Activated CD8-positive, alpha-beta memory T cell treated with anti-CD3 and anti-CD28 coated beads for 36 hours (primary cell): ENCODE measurements at regions not wholly inside any gene's neighbourhood (a gene's known extent, or its start where the extent isn't known, plus 50 kb on each side); places are given as distances from the start of the nearest gene placed in this dataset.

Experiments
- CTCF ChIA-PET: fragments of 350-600 bp; sonication (Branson Sonifier 250); formaldehyde crosslinking; loops from one replicate; lab custom pipeline; 2021; ENCODE audit warnings: antibody characterized with exemption; lab: Charles Lee
- POLR2A ChIA-PET: fragments of 350-600 bp; sonication (Branson Sonifier 250); formaldehyde crosslinking; loops from one replicate; lab custom pipeline; 2021; ENCODE audit warnings: antibody characterized with exemption; lab: Charles Lee

GRCh38 chr12:126752021-126752420 lies 1514.9 kb upstream of the TMEM132C start:
- CTCF ChIA-PET, result no interaction called here

GRCh38 chr12:126757326-126757725 lies 1509.6 kb upstream of the TMEM132C start:
- CTCF ChIA-PET, result interaction anchor here (0.9 to 1.4 kb wide), 2 partner anchors 10 to 27 kb away, joined by 3 read pairs; no protein-coding TSS in a partner anchor
- POLR2A ChIA-PET, result no interaction called here

More at GRCh38 chr12:126752021-126752420, 1514.9 kb upstream of the TMEM132C start:
- POLR2A ChIA-PET, result no interaction called here

GRCh38 chr12:126760092-126760491 lies 1506.9 kb upstream of the TMEM132C start:
- CTCF ChIA-PET, result interaction anchor here (0.9 kb wide), 1 partner anchor 12 kb away, joined by 3 read pairs; no protein-coding TSS in a partner anchor
- POLR2A ChIA-PET, result interaction anchor here (0.6 kb wide), 1 partner anchor 16 kb away, joined by 7 read pairs; no protein-coding TSS in a partner anchor

- CTCF ChIA-PET, result no interaction called here
- POLR2A ChIA-PET, result no interaction called here
These were observed 1505.5 kb upstream of the TMEM132C start for GRCh38 chr12:126761420-126761819.

- ChIA-PET CTCF (no interaction called here), POLR2A (interaction anchor here (1.7 kb wide), 1 partner anchor 10 kb away, joined by 4 read pairs; no protein-coding TSS in a partner anchor)
These were observed 1504.8 kb upstream of the TMEM132C start for GRCh38 chr12:126762150-126762549.

- ChIA-PET CTCF (no interaction called here), POLR2A (interaction anchor here (1.7 kb wide), 1 partner anchor 9 kb away, joined by 4 read pairs; no protein-coding TSS in a partner anchor)
These were observed 1503.6 kb upstream of the TMEM132C start for GRCh38 chr12:126763359-126763758.

GRCh38 chr12:126767334-126767733 lies 1499.6 kb upstream of the TMEM132C start:
- ChIA-PET CTCF (no interaction called here), POLR2A (no interaction called here)

GRCh38 chr12:126768517-126768916 lies 1498.5 kb upstream of the TMEM132C start:
- ChIA-PET POLR2A (no interaction called here), CTCF (interaction anchor here (2.0 kb wide), 1 partner anchor 16 kb away, joined by 6 read pairs; no protein-coding TSS in a partner anchor)

- POLR2A ChIA-PET, result no interaction called here
- CTCF ChIA-PET, result interaction anchor here (2.0 kb wide), 1 partner anchor 15 kb away, joined by 6 read pairs; no protein-coding TSS in a partner anchor
These were observed 1496.8 kb upstream of the TMEM132C start for GRCh38 chr12:126770188-126770587.

- POLR2A ChIA-PET, result interaction anchor here (0.8 kb wide), 1 partner anchor 10 kb away, joined by 4 read pairs; no protein-coding TSS in a partner anchor
These were observed 1494.7 kb upstream of the TMEM132C start for GRCh38 chr12:126772171-126772864.

GRCh38 chr12:126773012-126773411 lies 1494.0 kb upstream of the TMEM132C start:
- CTCF ChIA-PET, result interaction anchor here (0.7 kb wide), 1 partner anchor 11 kb away, joined by 3 read pairs; no protein-coding TSS in a partner anchor
- POLR2A ChIA-PET, result no interaction called here

More at GRCh38 chr12:126772171-126772864, 1494.7 kb upstream of the TMEM132C start:
- CTCF ChIA-PET, result interaction anchor here (0.7 kb wide), 3 partner anchors 12 to 1617 kb away, joined by 3 to 4 read pairs (median 3); no protein-coding TSS in a partner anchor

GRCh38 chr12:126773491-126773890 lies 1493.5 kb upstream of the TMEM132C start:
- POLR2A ChIA-PET, result no interaction called here
- CTCF ChIA-PET, result no interaction called here

GRCh38 chr12:126776026-126776655 lies 1490.8 kb upstream of the TMEM132C start:
- ChIA-PET POLR2A (interaction anchor here (0.6 kb wide), 1 partner anchor 16 kb away, joined by 7 read pairs; no protein-coding TSS in a partner anchor), CTCF (no interaction called here)

- POLR2A ChIA-PET, result no interaction called here
- CTCF ChIA-PET, result no interaction called here
These were observed 1486.6 kb upstream of the TMEM132C start for GRCh38 chr12:126780343-126780742.

GRCh38 chr12:126781593-126781992 lies 1485.4 kb upstream of the TMEM132C start:
- ChIA-PET CTCF (no interaction called here), POLR2A (no interaction called here)

GRCh38 chr12:126782083-126782482 lies 1484.9 kb upstream of the TMEM132C start:
- CTCF ChIA-PET, result no interaction called here
- POLR2A ChIA-PET, result no interaction called here

- POLR2A ChIA-PET, result no interaction called here
These were observed 1482.5 kb upstream of the TMEM132C start for GRCh38 chr12:126784328-126784921.

GRCh38 chr12:126789963-126790362 lies 1477.0 kb upstream of the TMEM132C start:
- POLR2A ChIA-PET, result no interaction called here
- CTCF ChIA-PET, result no interaction called here

More at GRCh38 chr12:126784328-126784921, 1482.5 kb upstream of the TMEM132C start:
- CTCF ChIA-PET, result interaction anchor here (0.8 to 1.9 kb wide), 8 partner anchors 12 to 90 kb away, joined by 3 to 6 read pairs (median 4); no protein-coding TSS in a partner anchor

GRCh38 chr12:126791122-126791521 lies 1475.8 kb upstream of the TMEM132C start:
- ChIA-PET POLR2A (no interaction called here), CTCF (no interaction called here)
